Lower leg skin (tissue), 4 donors: ENCODE measurements at regions not wholly inside any gene's neighbourhood (a gene's known extent, or its start where the extent isn't known, plus 50 kb on each side); places are given as distances from the start of the nearest gene placed in this dataset.

Experiments used
- DNase-seq, 2 donors: peaks; one replicate each; pipeline ENCODE4 v3.0.0-alpha.2; 2019; ENCODE audit warnings: low spot score in 2 of 2
- H3K4me3 ChIP-seq: fragments of 200-600 bp; sonication (generic); 2 replicates; pipeline ENCODE4 v1.5.1; 2017; ENCODE audit warnings: mild to moderate bottlenecking, low read depth; ENCODE audit not compliant: poor library complexity, severe bottlenecking
- POLR2A ChIP-seq, 2 donors: fragments of 450-650 bp; IDR thresholded peaks; one replicate each; pipeline ENCODE4 v1.6.1; 2016 to 2017; ENCODE audit warnings: antibody characterized with exemption in 2 of 2, mild to moderate bottlenecking in 1 of 2, moderate library complexity in 1 of 2
- WGBS, 2 donors: methylation state at CpG; one replicate each; pipeline ENCODE4 v1.1.5; 2018; 5-methylcytosine and 5-hydroxymethylcytosine counted together
- intact Hi-C: fragments of 100-400 bp; cut with DNase I; formaldehyde crosslinking; loops from one replicate; pipeline ENCODE4 v1.15.0; 2023; ENCODE audit warnings: low total_unique reads
- TF ChIP-seq, protein P1 (sequence below), 3 donors: fragments of 450-650 bp; IDR thresholded peaks; one replicate each; pipeline ENCODE4 v1.5.1; 2016; ENCODE audit warnings: antibody characterized with exemption in 3 of 3, mild to moderate bottlenecking in 3 of 3, moderate library complexity in 2 of 3

GRCh38 chr3:72353236-72354128 is 494.8 kb downstream of the SHQ1 start:
- no peak for TF ChIP-seq POLR2A (IDR thresholded peaks at IDR 0.05)
- TF ChIP-seq, protein P1, sequence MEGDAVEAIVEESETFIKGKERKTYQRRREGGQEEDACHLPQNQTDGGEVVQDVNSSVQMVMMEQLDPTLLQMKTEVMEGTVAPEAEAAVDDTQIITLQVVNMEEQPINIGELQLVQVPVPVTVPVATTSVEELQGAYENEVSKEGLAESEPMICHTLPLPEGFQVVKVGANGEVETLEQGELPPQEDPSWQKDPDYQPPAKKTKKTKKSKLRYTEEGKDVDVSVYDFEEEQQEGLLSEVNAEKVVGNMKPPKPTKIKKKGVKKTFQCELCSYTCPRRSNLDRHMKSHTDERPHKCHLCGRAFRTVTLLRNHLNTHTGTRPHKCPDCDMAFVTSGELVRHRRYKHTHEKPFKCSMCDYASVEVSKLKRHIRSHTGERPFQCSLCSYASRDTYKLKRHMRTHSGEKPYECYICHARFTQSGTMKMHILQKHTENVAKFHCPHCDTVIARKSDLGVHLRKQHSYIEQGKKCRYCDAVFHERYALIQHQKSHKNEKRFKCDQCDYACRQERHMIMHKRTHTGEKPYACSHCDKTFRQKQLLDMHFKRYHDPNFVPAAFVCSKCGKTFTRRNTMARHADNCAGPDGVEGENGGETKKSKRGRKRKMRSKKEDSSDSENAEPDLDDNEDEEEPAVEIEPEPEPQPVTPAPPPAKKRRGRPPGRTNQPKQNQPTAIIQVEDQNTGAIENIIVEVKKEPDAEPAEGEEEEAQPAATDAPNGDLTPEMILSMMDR (IDR thresholded peaks at IDR 0.05) = no peak
- intact Hi-C loops = no loop called here
- WGBS, 2 donors = 58 to 68% methylated on average over 18 of the region's 18 CpGs

GRCh38 chr3:72352176-72352575 is 496.1 kb downstream of the SHQ1 start:
- intact Hi-C loops = no loop called here
- no peak for TF ChIP-seq POLR2A (IDR thresholded peaks at IDR 0.05)
- TF ChIP-seq, protein P1 (IDR thresholded peaks at IDR 0.05) = no peak
- H3K4me3 ChIP-seq = no peak overlapping the region
- 97 to 98% methylated on average over 5 of the region's 5 CpGs for WGBS, 2 donors
- peak in 1 of 2 donors; percentile 61 for DNase-seq

More at GRCh38 chr3:72353236-72354128, 494.8 kb downstream of the SHQ1 start:
- peak in 1 of 2 donors; percentile 64 for DNase-seq
- H3K4me3 ChIP-seq = no peak overlapping the region

GRCh38 chr3:72351536-72351935 is 496.7 kb downstream of the SHQ1 start:
- intact Hi-C loops = no loop called here

GRCh38 chr3:72350761-72351505 is 497.3 kb downstream of the SHQ1 start:
- H3K4me3 ChIP-seq = no peak overlapping the region
- intact Hi-C loops = no loop called here
- WGBS, 2 donors = 85 to 87% methylated on average over 15 of the region's 15 CpGs
- TF ChIP-seq POLR2A (IDR thresholded peaks at IDR 0.05) = no peak
- TF ChIP-seq, protein P1 (IDR thresholded peaks at IDR 0.05) = no peak
- peak in 1 of 2 donors; percentile 71 for DNase-seq

More at GRCh38 chr3:72351536-72351935, 496.7 kb downstream of the SHQ1 start:
- H3K4me3 ChIP-seq = no peak overlapping the region
- no peak for TF ChIP-seq POLR2A (IDR thresholded peaks at IDR 0.05)
- TF ChIP-seq, protein P1 (IDR thresholded peaks at IDR 0.05) = no peak
- WGBS, 2 donors = 92 to 93% methylated on average over 9 of the region's 9 CpGs
- peak in 1 of 2 donors; percentile 31 for DNase-seq

DNA sequence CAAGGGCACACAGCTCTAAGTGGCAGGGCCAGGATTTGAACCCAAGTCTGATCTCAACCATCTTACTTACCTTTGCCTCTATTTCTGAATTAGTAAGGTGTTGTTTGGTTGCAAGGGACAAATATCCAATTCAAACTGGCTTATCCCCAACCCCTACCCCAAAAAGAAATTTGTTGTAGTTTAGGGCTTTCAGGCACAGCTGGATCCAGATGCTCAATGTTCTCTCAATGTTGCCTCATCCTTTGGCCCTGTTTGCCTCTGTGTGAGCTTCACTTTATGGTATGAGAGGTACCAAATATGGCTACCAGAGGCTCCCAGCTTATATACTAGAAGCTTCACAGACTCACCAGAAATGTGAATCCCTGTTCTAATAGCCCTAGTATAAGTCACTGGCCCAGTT is 499.9 kb downstream of the SHQ1 start:
- DNase-seq = no peak
- H3K4me3 ChIP-seq = no peak overlapping the region
- intact Hi-C loops = no loop called here
- TF ChIP-seq, protein P1 (IDR thresholded peaks at IDR 0.05) = no peak
- no peak for TF ChIP-seq POLR2A (IDR thresholded peaks at IDR 0.05)
